ENCODE measurements at regions not wholly inside any gene's neighbourhood (a gene's known extent, or its start where the extent isn't known, plus 50 kb on each side); places are given as distances from the start of the nearest gene placed in this dataset.

- Histone ChIP-seq H4K20me1 (ENCODE audit: control insufficient read depth, insufficient read depth) (no peaks in the 10 kb centered on the region), H3K9me3 (replicated peaks; ENCODE audit: control insufficient read depth, insufficient read depth, low read length) (no peaks in the 10 kb centered on the region), H2AFZ (ENCODE audit: control insufficient read depth, low read depth, low read length) (no peak overlapping the region), H3K9ac (ENCODE audit: control insufficient read depth, insufficient read depth, low read length) (no peak overlapping the region), H3K4me2 (ENCODE audit: control insufficient read depth, insufficient read depth) (no peak overlapping the region), H3K36me3 (ENCODE audit: control insufficient read depth in 2 of 2, insufficient read depth in 2 of 2, low read length in 1 of 2) (no peaks in the 10 kb centered on the region), H3K27me3 (replicated peaks in 1 of 2; ENCODE audit: control insufficient read depth in 2 of 2, insufficient read depth in 2 of 2, low read length in 1 of 2) (no peaks in the 10 kb centered on the region; a peak in 1 of 4 replicates), H3K27ac (ENCODE audit: control insufficient read depth, insufficient read depth) (no peak overlapping the region), H3K4me3 (no peak overlapping the region), H3K4me1 (ENCODE audit: control insufficient read depth, insufficient read depth, low read length) (no peaks in the 10 kb centered on the region), H3K79me2 (ENCODE audit: control insufficient read depth, insufficient read depth, low read length) (no peaks in the 10 kb centered on the region)
- ChIA-PET SMC1A (ENCODE audit: uncharacterized antibody, unreplicated experiment) (interaction anchor here (1.3 kb wide), 1 partner anchor 17 kb away, joined by 3 read pairs; no protein-coding TSS in a partner anchor), CTCF (interaction anchor here (1.2 kb wide), 1 partner anchor 10 kb away, joined by 3 read pairs; no protein-coding TSS in a partner anchor), POLR2A (no interaction called here), RAD21 (ENCODE audit: unreplicated experiment) (no interaction called here)
- FAIRE-seq (no peak), ATAC-seq (no peak), DNase-seq (ENCODE audit: low read depth, low spot score) (no peak)
- BruUV-seq (replicated peaks) = no TSS peak
- intact Hi-C loops (cut with micrococcal nuclease; ENCODE audit: unreplicated experiment) (no loop called here), in situ Hi-C loops (cut with MboI) (no loop called here)
- 0% methylated on average over 4 of the region's 4 CpGs for WGBS (ENCODE audit: insufficient coverage, insufficient replicate concordance, low lambda C conversion rate, missing lambda C conversion rate)
- TF ChIP-seq IRF4 (IDR thresholded peaks at IDR 0.05; ENCODE audit: low read depth, low read length) (no peak), CBFB (IDR thresholded peaks at IDR 0.05; ENCODE audit: low read depth) (no peak), CBX3 (IDR thresholded peaks at IDR 0.05; ENCODE audit: borderline replicate concordance, low read depth) (no peak), ZNF384 (IDR thresholded peaks at IDR 0.05; ENCODE audit: borderline replicate concordance, low read depth, low read length) (no peak), SMAD1 (IDR thresholded peaks at IDR 0.05; ENCODE audit: low read depth, partially characterized antibody) (no peak), CTCF (IDR thresholded peaks at IDR 0.05 in 2 of 3, conservative IDR thresholded peaks at IDR 0.05 in 1 of 3; ENCODE audit: control insufficient read depth in 2 of 3, extremely low read depth in 1 of 3, insufficient read depth in 1 of 3, low read depth in 3 of 3, low read length in 3 of 3) (no peak), ELK1 (IDR thresholded peaks at IDR 0.05; ENCODE audit: low read depth, low read length) (no peak), USF2 (IDR thresholded peaks at IDR 0.05; ENCODE audit: borderline replicate concordance, low read depth, low read length) (no peak), SREBF1 (IDR thresholded peaks at IDR 0.05; ENCODE audit: low read length) (no peak)
These were observed 251.5 kb downstream of the RMST start for GRCh38 chr12:97714107-97714563.
